ENCODE measurements at regions not wholly inside any gene's neighbourhood (a gene's known extent, or its start where the extent isn't known, plus 50 kb on each side); places are given as distances from the start of the nearest gene placed in this dataset.
"Not testable (repeated sequence)": the region's sequence is repeated elsewhere in the genome, so short reads cannot be mapped to it uniquely, and the experiment has no call there.

- no peak overlapping the region for H3K27ac ChIP-seq (ENCODE audit: poor library complexity, severe bottlenecking)
Measured at GRCh38 chr10:30701451-30702173, 72.1 kb upstream of the LYZL2 start.

GRCh38 chr10:30697806-30698205 lies 68.3 kb upstream of the LYZL2 start:
- H3K4me1 ChIP-seq (ENCODE audit: insufficient read depth, poor library complexity, severe bottlenecking): no peaks in the 10 kb centered on the region
- no peak for TF ChIP-seq CTCF (IDR thresholded peaks at IDR 0.05; ENCODE audit: poor library complexity, severe bottlenecking)
- H3K27me3 ChIP-seq (ENCODE audit: insufficient read depth, poor library complexity, severe bottlenecking): no peaks in the 10 kb centered on the region
- no peaks in the 10 kb centered on the region for H3K9me3 ChIP-seq (ENCODE audit: severe bottlenecking)
- ATAC-seq (ENCODE audit: low read depth): no peak
- H3K4me3 ChIP-seq (ENCODE audit: severe bottlenecking): no peak overlapping the region
- H3K27ac ChIP-seq (ENCODE audit: poor library complexity, severe bottlenecking): no peak overlapping the region
- DNase-seq (ENCODE audit: low spot score): no peak
- no peaks in the 10 kb centered on the region for H3K36me3 ChIP-seq (ENCODE audit: low read depth)

More at GRCh38 chr10:30701451-30702173, 72.1 kb upstream of the LYZL2 start:
- TF ChIP-seq CTCF (IDR thresholded peaks at IDR 0.05; ENCODE audit: poor library complexity, severe bottlenecking): no peak
- Histone ChIP-seq H3K4me1 (ENCODE audit: insufficient read depth, poor library complexity, severe bottlenecking) (no peaks in the 10 kb centered on the region), H3K9me3 (ENCODE audit: severe bottlenecking) (no peaks in the 10 kb centered on the region), H3K27me3 (ENCODE audit: insufficient read depth, poor library complexity, severe bottlenecking) (no peaks in the 10 kb centered on the region), H3K36me3 (ENCODE audit: low read depth) (no peaks in the 10 kb centered on the region), H3K4me3 (ENCODE audit: severe bottlenecking) (no peak overlapping the region)
- DNase-seq (ENCODE audit: low spot score) (no peak), ATAC-seq (ENCODE audit: low read depth) (peak; percentile 23; the same call in 1 of the 3 replicates)

GRCh38 chr10:30697221-30697620 lies 67.7 kb upstream of the LYZL2 start:
- H3K27me3 ChIP-seq (ENCODE audit: insufficient read depth, poor library complexity, severe bottlenecking); H3K4me1 ChIP-seq (ENCODE audit: insufficient read depth, poor library complexity, severe bottlenecking); ATAC-seq (ENCODE audit: low read depth): not testable (repeated sequence)

GRCh38 chr10:30696416-30697185 lies 67.0 kb upstream of the LYZL2 start:
- not testable (repeated sequence) for H3K9me3 ChIP-seq (ENCODE audit: severe bottlenecking); H3K36me3 ChIP-seq (ENCODE audit: low read depth); H3K27me3 ChIP-seq (ENCODE audit: insufficient read depth, poor library complexity, severe bottlenecking); H3K4me3 ChIP-seq (ENCODE audit: severe bottlenecking); ATAC-seq (ENCODE audit: low read depth); H3K4me1 ChIP-seq (ENCODE audit: insufficient read depth, poor library complexity, severe bottlenecking); DNase-seq (ENCODE audit: low spot score)
- peak overlapping the region; percentile 39 for H3K27ac ChIP-seq (ENCODE audit: poor library complexity, severe bottlenecking)
- TF ChIP-seq CTCF (IDR thresholded peaks at IDR 0.05; ENCODE audit: poor library complexity, severe bottlenecking): peak; percentile 9

More at GRCh38 chr10:30697221-30697620, 67.7 kb upstream of the LYZL2 start:
- not testable (repeated sequence) for H3K9me3 ChIP-seq (ENCODE audit: severe bottlenecking); DNase-seq (ENCODE audit: low spot score); H3K36me3 ChIP-seq (ENCODE audit: low read depth); H3K27ac ChIP-seq (ENCODE audit: poor library complexity, severe bottlenecking); H3K4me3 ChIP-seq (ENCODE audit: severe bottlenecking)

GRCh38 chr10:30695481-30696236 lies 66.1 kb upstream of the LYZL2 start:
- not testable (repeated sequence) for H3K27me3 ChIP-seq (ENCODE audit: insufficient read depth, poor library complexity, severe bottlenecking); H3K9me3 ChIP-seq (ENCODE audit: severe bottlenecking); DNase-seq (ENCODE audit: low spot score); H3K36me3 ChIP-seq (ENCODE audit: low read depth); H3K4me1 ChIP-seq (ENCODE audit: insufficient read depth, poor library complexity, severe bottlenecking); H3K4me3 ChIP-seq (ENCODE audit: severe bottlenecking)
- peak; percentile 97 for ATAC-seq (ENCODE audit: low read depth)
- H3K27ac ChIP-seq (ENCODE audit: poor library complexity, severe bottlenecking): peak overlapping the region; percentile 39
